Stimulated activated CD4-positive, alpha-beta T cell treated with anti-CD3 and anti-CD28 coated beads, Interleukin-4, amount 100 ng/mL, for 4 hours (primary cell): ENCODE measurements at regions not wholly inside any gene's neighbourhood (a gene's known extent, or its start where the extent isn't known, plus 50 kb on each side); places are given as distances from the start of the nearest gene placed in this dataset.

Experiments
- DNase-seq, 2 experiments: peaks; one replicate each; pipeline ENCODE4 v3.0.0-alpha.2; 2020

DNA sequence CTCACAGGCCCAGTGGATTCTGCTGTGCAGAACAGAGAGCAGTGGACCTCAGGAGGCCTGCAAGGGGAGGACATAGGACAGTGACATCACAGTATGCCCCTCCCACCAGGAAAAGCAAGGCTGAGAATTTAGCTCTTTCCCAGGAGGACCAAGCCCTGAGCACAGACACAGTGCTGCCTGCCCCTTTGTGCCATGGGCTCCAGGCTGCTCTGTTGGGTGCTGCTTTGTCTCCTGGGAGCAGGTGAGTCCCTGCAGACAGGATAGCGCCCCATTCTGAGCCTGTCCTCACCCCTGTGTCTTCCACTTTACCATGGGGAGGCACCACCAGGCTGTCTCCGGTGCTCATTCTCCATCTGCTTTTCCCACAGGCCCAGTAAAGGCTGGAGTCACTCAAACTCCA, 63.0 kb upstream of the PRSS58 start:
- DNase-seq, result no peak

DNA sequence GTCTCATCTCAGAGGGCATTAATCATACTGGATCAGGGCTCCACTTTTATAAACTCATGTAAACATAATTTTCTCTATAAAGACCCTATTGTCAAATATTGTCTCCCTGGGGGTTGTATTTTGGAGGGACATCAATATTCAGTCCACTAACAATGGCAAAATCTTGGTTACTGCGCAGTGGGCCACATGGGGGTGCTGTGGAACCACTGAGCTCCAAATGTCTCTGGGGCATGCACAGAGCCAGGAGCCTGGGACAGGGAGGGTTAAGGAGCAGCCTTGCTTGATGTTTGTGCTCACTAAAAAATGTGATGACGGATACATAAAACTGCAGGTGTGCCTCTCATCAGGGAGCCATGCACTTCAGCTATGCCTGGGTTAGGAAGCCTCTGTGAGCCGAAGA, 62.1 kb upstream of the PRSS58 start:
- DNase-seq, result peak; percentile 25 to 39

DNA sequence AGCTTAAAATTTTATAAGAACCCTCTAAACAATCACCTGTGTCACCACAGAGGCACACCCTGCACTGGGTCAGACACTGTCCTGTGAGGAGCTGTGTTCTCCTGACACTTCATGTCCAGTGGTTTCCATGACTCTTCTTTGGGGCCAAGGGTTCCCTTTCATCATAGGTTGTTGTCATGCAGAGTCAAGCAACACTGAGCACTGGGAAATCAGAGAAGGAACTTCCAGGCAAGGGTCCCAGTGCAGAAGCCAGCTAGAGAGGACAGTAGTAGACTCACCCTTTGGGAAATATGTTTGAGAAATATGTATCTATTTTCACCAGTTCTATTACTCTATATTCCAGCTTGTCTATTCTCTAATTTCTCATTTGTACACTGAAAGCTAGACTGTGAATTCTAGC, 56.4 kb upstream of the PRSS58 start:
- DNase-seq, result no peak

DNA sequence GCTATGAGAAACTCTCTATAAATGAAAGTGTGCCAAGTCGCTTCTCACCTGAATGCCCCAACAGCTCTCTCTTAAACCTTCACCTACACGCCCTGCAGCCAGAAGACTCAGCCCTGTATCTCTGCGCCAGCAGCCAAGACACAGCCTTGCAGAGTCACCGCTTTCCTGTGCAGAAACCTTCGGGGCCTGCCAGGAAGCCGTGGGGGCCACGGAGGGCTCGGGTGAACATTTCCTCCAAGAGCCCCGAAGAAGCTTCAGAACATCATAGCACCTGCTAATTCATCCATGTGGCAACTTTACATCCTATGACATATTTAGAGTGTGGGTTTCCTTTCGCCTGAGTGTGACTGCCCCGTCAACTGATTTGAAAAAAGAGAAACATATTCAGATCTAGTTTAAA, 55.7 kb upstream of the PRSS58 start:
- no peak for DNase-seq

DNA sequence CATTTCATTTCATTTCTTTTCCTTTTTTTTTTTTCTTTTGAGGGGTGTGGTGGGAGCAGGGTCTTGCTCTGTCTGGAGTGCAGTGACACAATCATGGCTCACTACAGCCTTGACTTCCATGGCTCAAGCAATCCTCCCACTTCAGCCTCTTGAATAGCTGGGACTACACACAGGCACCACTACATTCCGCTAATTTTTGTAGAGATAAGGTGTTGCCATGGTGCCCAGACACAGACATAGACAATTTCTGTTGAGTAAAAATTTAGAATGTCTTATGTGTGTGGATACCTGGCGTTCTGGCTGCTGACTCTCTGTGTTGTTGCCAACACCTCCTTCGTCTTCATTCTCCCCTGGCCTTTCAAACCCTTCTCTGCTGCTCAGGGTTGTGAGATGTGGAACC, 54.0 kb upstream of the PRSS58 start:
- DNase-seq, result no peak

DNA sequence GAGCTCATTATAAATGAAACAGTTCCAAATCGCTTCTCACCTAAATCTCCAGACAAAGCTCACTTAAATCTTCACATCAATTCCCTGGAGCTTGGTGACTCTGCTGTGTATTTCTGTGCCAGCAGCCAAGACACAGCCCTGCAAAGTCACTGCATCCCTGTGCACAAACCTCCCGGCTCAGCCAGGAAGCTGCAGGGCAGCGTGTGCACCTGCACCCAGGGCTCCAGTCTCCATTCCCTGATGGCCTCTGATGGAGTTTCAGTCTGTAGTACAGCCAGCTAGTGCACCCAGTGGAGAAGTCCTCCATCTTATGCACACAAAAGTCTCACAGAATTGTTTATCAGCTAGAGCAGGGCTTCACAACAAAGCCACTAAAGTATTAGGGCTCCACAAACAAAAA, 51.1 kb upstream of the PRSS58 start:
- DNase-seq, result no peak

DNA sequence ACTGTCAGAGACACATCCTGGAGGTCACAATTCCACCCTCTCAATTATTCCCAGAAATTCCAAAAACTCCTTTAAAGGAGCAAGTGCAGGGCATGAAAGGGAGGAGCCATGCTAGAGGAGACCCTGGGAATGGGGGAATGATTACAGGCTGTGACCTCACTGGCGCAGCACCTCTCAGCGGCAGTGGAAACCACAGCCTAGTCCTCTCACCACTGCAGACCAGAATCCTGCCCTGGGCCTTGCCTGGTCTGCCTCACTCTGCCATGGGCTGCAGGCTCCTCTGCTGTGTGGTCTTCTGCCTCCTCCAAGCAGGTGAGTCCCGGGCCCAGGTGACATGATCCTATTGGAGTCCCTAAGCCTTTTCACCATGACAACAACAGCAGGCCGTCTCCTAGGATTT, 50.5 kb upstream of the PRSS58 start:
- DNase-seq, result no peak
